PC-9 (cell line): ENCODE measurements at regions not wholly inside any gene's neighbourhood (a gene's known extent, or its start where the extent isn't known, plus 50 kb on each side); places are given as distances from the start of the nearest gene placed in this dataset.

ENCODE experiments used
- BruUV-seq: library from RNA; stranded (reverse); fragments of 400-500 nt; replicated peaks from 2 replicates; lab custom pipeline; 2021; lab: Mats Ljungman, UMichigan
- CTCF ChIA-PET: fragments of 300-600 bp; sonication (Branson Sonifier 250); formaldehyde crosslinking; loops from one replicate; lab custom pipeline; 2022; ENCODE audit warnings: antibody characterized with exemption; lab: Charles Lee
- POLR2A ChIA-PET: fragments of 300-600 bp; sonication (Branson Sonifier 250); formaldehyde crosslinking; loops from one replicate; lab custom pipeline; 2022; ENCODE audit warnings: antibody characterized with exemption; ENCODE audit not compliant: unreplicated experiment; lab: Charles Lee
- DNase-seq, 2 experiments: peaks; one replicate each; pipeline versions ENCODE4 v3.0.0 to v3.0.0-alpha.2; 2015 to 2022; ENCODE audit warnings: mixed read lengths in 1 of 2
- H2AFZ ChIP-seq: fragments of 200-600 bp; sonication (generic); 2 replicates; pipeline ENCODE4 v1.8.1; 2017; ENCODE audit warnings: antibody characterized with exemption
- H3F3A ChIP-seq: fragments of 200-600 bp; sonication (generic); 2 replicates; pipeline ENCODE4 v1.8.1; 2017; ENCODE audit warnings: antibody characterized with exemption, mild to moderate bottlenecking, low read depth; ENCODE audit not compliant: insufficient read depth
- H3K27ac ChIP-seq: fragments of 200-600 bp; sonication (generic); 2 replicates; pipeline ENCODE4 v1.6.1; 2016; ENCODE audit warnings: mixed run types
- H3K27me3 ChIP-seq: fragments of 200-600 bp; sonication (generic); 2 replicates; pipeline ENCODE4 v1.6.1; 2016; ENCODE audit warnings: low read depth, mixed run types; ENCODE audit not compliant: insufficient read depth
- H3K36me3 ChIP-seq: fragments of 200-600 bp; sonication (generic); 2 replicates; pipeline ENCODE4 v1.6.1; 2016; ENCODE audit warnings: low read depth, mixed run types
- H3K4me1 ChIP-seq: fragments of 200-600 bp; sonication (generic); replicated peaks from 2 replicates; pipeline ENCODE4 v1.6.1; 2016; ENCODE audit warnings: mixed run types; ENCODE audit not compliant: insufficient read depth
- H3K4me2 ChIP-seq: fragments of 200-600 bp; sonication (generic); 2 replicates; pipeline ENCODE4 v1.6.1; 2017; ENCODE audit warnings: mixed run types
- H3K4me3 ChIP-seq: fragments of 200-600 bp; sonication (generic); 2 replicates; pipeline ENCODE4 v1.6.1; 2016; ENCODE audit warnings: mixed run types
- H3K79me2 ChIP-seq: fragments of 200-600 bp; sonication (generic); 2 replicates; pipeline ENCODE4 v1.6.1; 2017; ENCODE audit warnings: low read depth, mixed run types
- H3K9me2 ChIP-seq: fragments of 200-600 bp; sonication (generic); 2 replicates; pipeline ENCODE4 v1.8.1; 2017; ENCODE audit warnings: mild to moderate bottlenecking; ENCODE audit not compliant: insufficient read depth
- H3K9me3 ChIP-seq: fragments of 200-600 bp; sonication (generic); 2 replicates; pipeline ENCODE4 v1.8.1; 2016; ENCODE audit warnings: low read depth; ENCODE audit not compliant: insufficient read depth
- H4K20me1 ChIP-seq: fragments of 200-600 bp; sonication (generic); 2 replicates; pipeline ENCODE4 v1.8.1; 2017; ENCODE audit not compliant: insufficient read depth
- CTCF ChIP-seq: fragments of 200-600 bp; sonication (generic); conservative IDR thresholded peaks from 2 replicates; pipeline ENCODE4 v1.6.1; 2017; ENCODE audit warnings: mixed run types, antibody characterized with exemption, mild to moderate bottlenecking, moderate library complexity
- EZH2 ChIP-seq: fragments of 200-600 bp; sonication (generic); IDR thresholded peaks from 2 replicates; pipeline ENCODE4 v1.8.0; 2017; ENCODE audit warnings: antibody characterized with exemption, low read depth
- intact Hi-C: fragments of 100-400 bp; cut with micrococcal nuclease; formaldehyde crosslinking; loops from one replicate; pipeline ENCODE4 v1.10.0; 2022; ENCODE audit not compliant: unreplicated experiment

DNA sequence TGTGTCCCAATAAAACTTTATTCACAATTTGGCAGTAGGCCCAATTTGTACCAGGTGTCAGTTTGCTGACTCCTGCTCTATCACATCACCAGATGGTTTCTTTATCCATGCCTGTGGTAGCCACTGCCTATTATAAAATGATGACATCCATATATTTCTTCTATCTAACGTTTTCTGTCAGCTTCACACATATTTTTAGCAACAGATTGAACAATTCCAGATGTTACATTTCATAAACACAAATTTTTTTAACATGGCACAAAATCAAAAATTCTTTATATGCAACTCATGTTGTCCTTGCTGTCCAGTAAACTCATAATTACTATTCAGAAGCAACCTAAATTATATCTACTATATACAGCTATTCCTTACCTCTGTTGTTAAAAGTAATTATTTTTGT is 1371.6 kb downstream of the NSUN3 start:
- H3K27ac ChIP-seq: no peak overlapping the region
- intact Hi-C loops: no loop called here
- H3K4me2 ChIP-seq: no peak overlapping the region
- no peak for DNase-seq
- H2AFZ ChIP-seq: no peak overlapping the region
- H3K4me1 ChIP-seq: no peaks in the 10 kb centered on the region
- H3F3A ChIP-seq: no peaks in the 10 kb centered on the region
- no peaks in the 10 kb centered on the region for H3K27me3 ChIP-seq
- TF ChIP-seq EZH2: no peak
- TF ChIP-seq CTCF: no peak
- H3K79me2 ChIP-seq: no peaks in the 10 kb centered on the region
- no peak overlapping the region for H3K4me3 ChIP-seq
- no TSS peak for BruUV-seq
- no peaks in the 10 kb centered on the region for H3K9me2 ChIP-seq
- H3K36me3 ChIP-seq: no peaks in the 10 kb centered on the region
- CTCF ChIA-PET: no interaction called here
- no peaks in the 10 kb centered on the region for H3K9me3 ChIP-seq
- no peaks in the 10 kb centered on the region for H4K20me1 ChIP-seq
- POLR2A ChIA-PET: no interaction called here

- BruUV-seq: no TSS peak
- Histone ChIP-seq H3K27me3 (no peaks in the 10 kb centered on the region), H3K79me2 (no peaks in the 10 kb centered on the region), H3K9me3 (no peaks in the 10 kb centered on the region), H2AFZ (no peak overlapping the region), H3K9me2 (no peaks in the 10 kb centered on the region), H3F3A (no peaks in the 10 kb centered on the region), H3K36me3 (no peaks in the 10 kb centered on the region), H3K4me2 (no peak overlapping the region), H4K20me1 (no peaks in the 10 kb centered on the region), H3K27ac (no peak overlapping the region), H3K4me3 (no peak overlapping the region), H3K4me1 (no peaks in the 10 kb centered on the region)
- intact Hi-C loops: no loop called here
- no peak for DNase-seq
- TF ChIP-seq EZH2 (no peak), CTCF (no peak)
- CTCF ChIA-PET: no interaction called here
- POLR2A ChIA-PET: no interaction called here
Measured at GRCh38 chr3:95437409-95437808, 1374.5 kb downstream of the NSUN3 start.

DNA sequence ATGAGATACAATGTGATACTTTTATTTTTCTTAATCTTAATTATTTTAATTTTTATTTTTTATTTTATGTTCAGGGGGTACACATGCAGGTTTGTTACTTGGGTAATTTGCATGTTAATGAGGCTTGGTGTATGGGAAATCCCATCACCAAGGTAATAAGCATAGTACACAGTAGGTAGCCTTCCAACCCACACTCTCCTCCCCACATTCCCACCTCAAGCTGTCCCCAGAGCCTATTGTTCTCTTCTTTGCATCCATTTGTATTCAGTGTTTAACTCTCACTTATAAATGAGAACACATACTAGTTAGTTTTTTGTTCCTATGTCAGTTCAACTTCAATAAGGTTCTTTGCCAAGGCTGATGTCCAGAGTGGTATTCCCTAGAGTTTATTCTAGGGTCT is 1375.4 kb downstream of the NSUN3 start:
- Histone ChIP-seq H3K4me2 (no peak overlapping the region), H3K4me3 (no peak overlapping the region), H4K20me1 (no peaks in the 10 kb centered on the region), H3K9me2 (no peaks in the 10 kb centered on the region), H3K36me3 (no peaks in the 10 kb centered on the region), H3F3A (no peaks in the 10 kb centered on the region), H3K27ac (no peak overlapping the region), H3K79me2 (no peaks in the 10 kb centered on the region), H3K27me3 (no peaks in the 10 kb centered on the region), H2AFZ (no peak overlapping the region), H3K9me3 (no peaks in the 10 kb centered on the region), H3K4me1 (no peaks in the 10 kb centered on the region)
- TF ChIP-seq EZH2 (no peak), CTCF (no peak)
- no peak for DNase-seq
- no TSS peak for BruUV-seq
- intact Hi-C loops: no loop called here
- ChIA-PET POLR2A (no interaction called here), CTCF (no interaction called here)
